Left ventricle myocardium inferior (tissue), 1 donor: ENCODE measurements at regions not wholly inside any gene's neighbourhood (a gene's known extent, or its start where the extent isn't known, plus 50 kb on each side); places are given as distances from the start of the nearest gene placed in this dataset.
A peak's percentile ranks its signal among the peaks of the same experiment; 100 is the strongest.

Experiments
- DNase-seq: peaks from one replicate; pipeline ENCODE4 v3.0.0-alpha.2; 2020
- H3K27ac ChIP-seq: fragments of 200-600 bp; replicated peaks from 2 replicates; pipeline ENCODE4 v1.8.0; 2021
- H3K27me3 ChIP-seq: fragments of 200-600 bp; 2 replicates; pipeline ENCODE4 v1.8.0; 2021; ENCODE audit warnings: low read depth
- H3K36me3 ChIP-seq: fragments of 200-600 bp; 2 replicates; pipeline ENCODE4 v1.8.0; 2021
- H3K4me1 ChIP-seq: fragments of 200-600 bp; 2 replicates; pipeline ENCODE4 v1.8.0; 2021
- H3K4me3 ChIP-seq: fragments of 200-600 bp; 2 replicates; pipeline ENCODE4 v1.8.0; 2021; ENCODE audit warnings: mild to moderate bottlenecking, moderate library complexity
- H3K9me3 ChIP-seq: fragments of 200-600 bp; replicated peaks from 2 replicates; pipeline ENCODE4 v1.8.0; 2021
- intact Hi-C: fragments of 100-400 bp; cut with micrococcal nuclease; formaldehyde crosslinking; loops from one replicate; pipeline ENCODE4 v1.11.0; 2022
- TF ChIP-seq, protein P1 (sequence below): fragments of 200-600 bp; IDR thresholded peaks from 2 replicates; pipeline ENCODE4 v1.8.0; 2021; ENCODE audit warnings: antibody characterized with exemption, mild to moderate bottlenecking, borderline replicate concordance
- donor health status: DM: no; HTN: yes; CAD: no; lungs with severe emphysema.

DNA sequence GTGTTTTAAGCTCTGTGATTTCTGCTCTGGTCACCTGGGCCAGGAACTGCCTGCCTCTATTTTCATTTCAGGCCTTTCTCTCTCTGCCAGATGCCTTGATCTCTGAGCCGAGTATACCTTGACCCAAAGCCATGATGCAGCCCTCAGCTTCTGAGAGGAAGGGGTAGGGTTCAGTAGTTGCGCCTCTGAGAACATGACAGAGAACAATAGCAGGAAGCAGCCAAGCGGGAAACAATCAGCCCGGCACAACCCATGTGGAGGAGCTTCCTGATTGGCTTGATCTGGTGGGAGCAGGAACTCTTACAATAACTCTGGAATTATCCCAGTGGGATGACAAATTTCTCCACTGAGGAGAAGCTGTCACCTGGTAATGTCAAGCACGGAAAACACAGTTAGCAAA lies 127.4 kb downstream of the PALM2AKAP2 start:
- intact Hi-C loops, result loop anchor here (10.0 kb wide), 1 partner anchor 147 kb away; no protein-coding TSS in a partner anchor
- Histone ChIP-seq H3K36me3 (no peaks in the 10 kb centered on the region), H3K4me1 (peaks cover 99% of the 10 kb centered on the region), H3K4me3 (no peak overlapping the region), H3K9me3 (no peaks in the 10 kb centered on the region), H3K27ac (peak overlapping the region; percentile 85), H3K27me3 (no peaks in the 10 kb centered on the region)
- TF ChIP-seq, protein P1, sequence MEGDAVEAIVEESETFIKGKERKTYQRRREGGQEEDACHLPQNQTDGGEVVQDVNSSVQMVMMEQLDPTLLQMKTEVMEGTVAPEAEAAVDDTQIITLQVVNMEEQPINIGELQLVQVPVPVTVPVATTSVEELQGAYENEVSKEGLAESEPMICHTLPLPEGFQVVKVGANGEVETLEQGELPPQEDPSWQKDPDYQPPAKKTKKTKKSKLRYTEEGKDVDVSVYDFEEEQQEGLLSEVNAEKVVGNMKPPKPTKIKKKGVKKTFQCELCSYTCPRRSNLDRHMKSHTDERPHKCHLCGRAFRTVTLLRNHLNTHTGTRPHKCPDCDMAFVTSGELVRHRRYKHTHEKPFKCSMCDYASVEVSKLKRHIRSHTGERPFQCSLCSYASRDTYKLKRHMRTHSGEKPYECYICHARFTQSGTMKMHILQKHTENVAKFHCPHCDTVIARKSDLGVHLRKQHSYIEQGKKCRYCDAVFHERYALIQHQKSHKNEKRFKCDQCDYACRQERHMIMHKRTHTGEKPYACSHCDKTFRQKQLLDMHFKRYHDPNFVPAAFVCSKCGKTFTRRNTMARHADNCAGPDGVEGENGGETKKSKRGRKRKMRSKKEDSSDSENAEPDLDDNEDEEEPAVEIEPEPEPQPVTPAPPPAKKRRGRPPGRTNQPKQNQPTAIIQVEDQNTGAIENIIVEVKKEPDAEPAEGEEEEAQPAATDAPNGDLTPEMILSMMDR, result no peak
- peak; percentile 37 for DNase-seq

DNA sequence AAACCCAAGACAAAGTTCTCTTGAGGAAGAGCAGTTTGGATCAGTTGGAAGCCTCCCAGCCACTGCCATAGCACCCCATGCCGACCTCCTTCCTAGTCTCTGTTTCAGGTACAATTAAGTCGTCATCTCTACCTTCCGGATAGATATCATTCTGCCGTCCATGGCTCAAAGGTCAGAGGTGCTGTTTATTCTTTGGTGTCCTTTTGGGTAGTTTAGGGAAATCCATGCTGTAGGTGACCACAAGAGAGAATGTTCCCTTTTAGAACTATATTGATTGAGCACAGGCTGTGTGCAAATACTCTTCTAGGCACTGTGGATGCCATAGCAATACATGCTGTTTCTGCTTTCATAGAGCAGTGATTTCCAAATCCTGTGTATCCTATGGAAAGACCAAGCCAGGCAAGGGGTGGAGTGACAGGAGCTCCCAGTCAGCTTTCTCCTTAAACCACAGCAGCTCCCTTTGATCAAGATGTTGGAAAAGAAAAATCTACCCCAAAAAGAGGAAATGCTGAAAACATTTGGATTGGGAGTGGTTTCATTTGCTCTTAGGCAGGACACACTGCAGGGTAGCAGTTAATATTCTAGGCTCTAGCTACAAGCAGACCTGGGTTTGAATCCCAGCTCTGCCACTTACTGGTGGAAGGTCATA lies 127.9 kb downstream of the PALM2AKAP2 start:
- Histone ChIP-seq H3K36me3 (no peaks in the 10 kb centered on the region), H3K4me3 (no peak overlapping the region), H3K27me3 (no peaks in the 10 kb centered on the region), H3K27ac (peak overlapping the region; percentile 85), H3K4me1 (peaks cover 99% of the 10 kb centered on the region), H3K9me3 (no peaks in the 10 kb centered on the region)
- intact Hi-C loops, result loop anchor here (10.0 kb wide), 1 partner anchor 147 kb away; no protein-coding TSS in a partner anchor
- no peak for DNase-seq
- TF ChIP-seq, protein P1, result no peak

DNA sequence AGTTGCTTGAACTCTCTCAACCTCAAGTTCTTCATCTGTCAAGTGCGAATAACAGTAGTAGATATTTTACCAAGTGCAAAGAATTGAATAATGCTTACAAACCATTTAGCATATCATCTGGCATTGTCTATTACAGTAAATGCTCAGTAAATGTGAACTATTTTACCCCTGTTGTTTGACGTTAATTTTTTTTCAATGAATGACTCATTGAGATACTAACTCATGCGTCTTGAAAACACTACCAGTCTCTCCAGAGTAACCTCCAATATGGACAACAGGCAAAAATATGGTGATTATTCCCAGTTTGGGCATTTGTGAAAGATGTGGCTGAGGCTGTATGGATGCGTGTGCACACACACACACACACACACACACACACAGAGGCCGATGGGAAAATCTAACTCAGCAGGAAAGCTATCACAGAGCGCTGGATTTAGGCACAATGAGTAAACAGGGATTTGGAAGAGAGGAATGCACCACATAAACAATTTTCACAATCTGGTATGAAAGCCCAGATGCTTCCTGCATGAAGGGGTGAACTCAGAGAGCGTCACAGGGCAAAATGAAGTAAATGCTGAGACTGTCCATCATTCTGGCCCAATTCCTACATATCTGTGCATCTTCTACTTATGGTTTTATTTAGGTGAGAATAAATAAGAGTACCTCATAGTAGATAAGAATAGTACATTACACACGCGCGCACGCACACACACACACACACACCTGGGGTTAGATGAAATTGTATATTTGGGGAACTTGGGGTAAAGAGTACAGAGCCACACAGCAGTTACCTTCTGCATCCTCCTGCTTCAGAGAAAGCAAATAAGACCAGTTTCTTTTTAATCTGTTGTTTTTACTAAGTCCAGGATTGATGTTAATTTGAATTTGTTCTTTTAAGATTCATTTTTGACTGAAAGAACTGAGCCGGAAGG lies 128.7 kb downstream of the PALM2AKAP2 start:
- H3K36me3 ChIP-seq, result no peaks in the 10 kb centered on the region
- no peaks in the 10 kb centered on the region for H3K27me3 ChIP-seq
- peak overlapping the region; percentile 85 for H3K27ac ChIP-seq
- intact Hi-C loops, result loop anchor here (10.0 kb wide), 1 partner anchor 146 kb away; no protein-coding TSS in a partner anchor
- peaks cover 99% of the 10 kb centered on the region for H3K4me1 ChIP-seq
- no peak for DNase-seq
- H3K9me3 ChIP-seq, result no peaks in the 10 kb centered on the region
- TF ChIP-seq, protein P1, result no peak
- H3K4me3 ChIP-seq, result no peak overlapping the region

DNA sequence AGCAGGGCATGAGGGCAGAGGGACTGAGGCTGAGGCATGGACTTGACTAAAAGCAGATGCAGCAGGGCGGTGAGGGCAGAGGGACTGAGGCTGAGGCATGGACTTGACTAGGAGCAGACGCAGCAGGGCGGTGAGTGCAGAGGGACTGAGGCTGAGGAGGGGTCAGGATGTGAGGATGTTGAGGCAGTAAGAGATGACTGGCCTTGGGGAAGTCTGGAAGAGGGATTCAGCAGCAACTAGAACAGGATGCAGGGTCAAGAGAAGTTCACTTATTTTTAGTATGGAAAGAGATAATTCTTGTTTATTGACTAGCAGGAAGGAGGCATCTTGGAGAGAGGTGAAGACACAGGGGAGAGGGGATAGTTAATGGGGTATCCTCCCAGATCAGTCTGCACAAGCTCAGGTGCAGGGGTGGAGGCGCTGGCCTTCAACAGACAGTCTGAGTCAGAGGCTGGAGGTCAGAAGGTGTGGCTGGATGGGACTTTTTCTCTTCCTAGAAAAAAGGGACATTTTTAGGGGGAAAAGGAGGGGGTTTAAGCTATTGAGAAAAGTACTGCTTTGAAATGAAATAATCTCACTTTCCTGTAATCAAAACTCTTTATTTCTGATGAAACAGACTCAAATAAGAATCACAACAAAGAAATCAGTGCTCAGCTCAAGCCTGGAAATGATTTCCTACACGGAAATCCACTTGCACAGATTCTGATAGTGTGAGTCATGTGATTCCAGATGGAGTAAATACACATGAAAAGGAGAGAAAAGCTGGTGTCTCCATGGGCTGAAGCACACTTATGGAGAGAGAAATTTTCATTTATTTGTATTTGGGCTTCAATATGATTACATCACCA lies 130.9 kb downstream of the PALM2AKAP2 start:
- intact Hi-C loops, result no loop called here

More for the DNA sequence above, 130.9 kb downstream of the PALM2AKAP2 start:
- peaks cover 98% of the 10 kb centered on the region for H3K4me1 ChIP-seq
- no peaks in the 10 kb centered on the region for H3K36me3 ChIP-seq
- H3K9me3 ChIP-seq, result no peaks in the 10 kb centered on the region
- no peak for DNase-seq
- H3K27ac ChIP-seq, result peak overlapping the region; percentile 85
- no peaks in the 10 kb centered on the region for H3K27me3 ChIP-seq
- H3K4me3 ChIP-seq, result no peak overlapping the region
- TF ChIP-seq, protein P1, result no peak
